Right lobe of liver (tissue), 4 donors: ENCODE measurements at regions not wholly inside any gene's neighbourhood (a gene's known extent, or its start where the extent isn't known, plus 50 kb on each side); places are given as distances from the start of the nearest gene placed in this dataset.

Experiments used
- CTCF ChIP-seq, 4 donors: fragments of 200-600 bp in 3 of 4; fragments of 450-650 bp in 1 of 4; IDR thresholded peaks; one replicate each; pipeline versions ENCODE4 v1.5.1 to v1.8.0; 2016 to 2022; ENCODE audit warnings: antibody characterized with exemption in 4 of 4, mild to moderate bottlenecking in 2 of 4
- POLR2A ChIP-seq: fragments of 450-650 bp; IDR thresholded peaks from one replicate; pipeline ENCODE4 v1.6.1; 2017; ENCODE audit warnings: antibody characterized with exemption, mild to moderate bottlenecking
- donor health status: DM: no; HTN: no; CAD: no.
- donor health status: DM: no; HTN: no; CAD: no.
- donor health status: DM: no; HTN: yes; CAD: no.

GRCh38 chr6:167689751-167690150 lies 137.0 kb upstream of the AFDN start:
- TF ChIP-seq CTCF (IDR thresholded peaks at IDR 0.05) (no peak), POLR2A (no peak)
